GM21367 (cell line): ENCODE measurements at regions not wholly inside any gene's neighbourhood (a gene's known extent, or its start where the extent isn't known, plus 50 kb on each side); places are given as distances from the start of the nearest gene placed in this dataset.

Experiments
- ATAC-seq: cut with Tn5 transposase; IDR thresholded peaks from one replicate; pipeline ENCODE4 v1.9.1; 2021; ENCODE audit not compliant: unreplicated experiment

DNA sequence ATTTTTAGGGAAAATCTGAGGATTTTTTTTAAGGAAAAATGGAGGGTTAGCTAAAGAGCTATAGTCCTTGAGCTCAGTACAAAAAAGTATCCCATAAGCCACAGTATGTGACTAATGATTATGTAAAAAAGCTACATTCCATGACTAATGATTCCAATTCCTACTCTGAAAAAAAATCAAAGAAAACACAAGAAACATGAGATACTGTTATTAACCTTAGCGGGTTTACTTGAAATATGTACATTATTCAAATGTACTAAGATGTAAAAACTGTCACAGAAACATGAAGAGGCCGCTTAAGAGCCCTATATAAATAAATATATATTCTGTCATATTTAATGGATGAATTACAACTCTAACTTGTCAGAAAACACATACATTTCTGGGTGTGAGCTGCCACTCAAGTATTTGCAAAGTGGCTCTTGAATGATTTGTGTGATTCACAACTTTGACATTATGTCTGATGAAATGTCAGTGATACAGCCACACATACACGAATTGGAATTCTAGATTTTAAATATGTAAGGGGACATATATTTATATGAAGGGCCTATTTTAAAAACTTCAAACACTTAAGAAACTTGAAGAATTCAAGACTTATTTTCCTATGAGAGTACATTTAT is 518.7 kb upstream of the SUCLG2 start:
- no peak for ATAC-seq

DNA sequence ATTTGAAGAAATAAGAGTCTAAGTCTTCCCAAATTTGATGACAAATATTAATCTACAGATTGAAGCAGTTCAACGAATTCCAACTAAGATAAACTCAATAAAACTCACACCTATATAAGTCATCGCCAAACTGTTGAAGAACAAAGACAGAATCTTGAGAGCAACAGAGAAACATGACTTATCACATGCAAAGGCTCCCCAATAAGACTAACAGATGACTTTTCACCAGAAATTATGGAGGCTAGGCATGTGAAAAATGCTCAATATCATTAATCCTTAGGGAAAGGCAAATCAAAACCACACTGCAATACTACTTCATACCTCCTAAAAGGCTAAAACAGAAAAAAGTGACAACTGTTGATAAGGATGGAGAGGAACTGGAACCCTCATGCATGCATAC is 517.6 kb upstream of the SUCLG2 start:
- ATAC-seq = no peak

DNA sequence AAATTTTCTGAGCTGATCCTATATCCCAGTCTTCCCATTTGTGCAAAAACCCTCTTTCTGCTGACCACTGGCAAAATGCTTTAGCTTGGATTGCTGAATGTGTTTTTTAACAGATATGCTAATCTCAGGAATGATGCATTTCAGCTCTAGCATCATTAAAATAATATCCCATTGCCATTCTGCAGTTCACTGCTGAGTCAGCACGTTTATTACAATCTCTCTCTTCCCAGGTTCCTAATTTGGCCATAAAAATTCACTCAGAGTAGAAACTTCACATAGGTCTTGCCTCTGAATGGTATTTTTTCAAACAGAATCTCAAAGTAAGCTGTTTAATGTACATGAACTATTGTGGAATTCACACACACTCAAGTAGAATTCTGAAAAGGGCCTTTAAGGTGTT is 509.6 kb upstream of the SUCLG2 start:
- ATAC-seq = no peak

DNA sequence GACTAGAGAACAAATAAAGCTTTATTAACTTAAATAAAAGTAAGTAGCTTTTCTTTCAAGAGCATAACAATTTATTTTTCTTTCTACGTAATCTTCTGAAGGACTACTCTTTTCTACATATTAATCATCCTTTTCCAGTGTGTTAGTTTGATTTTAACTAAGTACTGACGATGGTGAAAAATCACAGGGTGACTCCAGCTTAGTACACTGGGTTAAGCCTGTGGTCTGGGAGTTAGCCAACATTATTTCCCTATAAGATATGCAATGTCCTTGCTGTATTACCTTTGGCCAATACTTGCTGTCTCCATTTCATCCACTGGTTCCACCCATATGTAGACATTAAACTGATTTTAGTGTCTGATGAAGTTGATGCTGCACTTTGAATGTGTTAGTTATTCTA is 508.6 kb upstream of the SUCLG2 start:
- no peak for ATAC-seq

DNA sequence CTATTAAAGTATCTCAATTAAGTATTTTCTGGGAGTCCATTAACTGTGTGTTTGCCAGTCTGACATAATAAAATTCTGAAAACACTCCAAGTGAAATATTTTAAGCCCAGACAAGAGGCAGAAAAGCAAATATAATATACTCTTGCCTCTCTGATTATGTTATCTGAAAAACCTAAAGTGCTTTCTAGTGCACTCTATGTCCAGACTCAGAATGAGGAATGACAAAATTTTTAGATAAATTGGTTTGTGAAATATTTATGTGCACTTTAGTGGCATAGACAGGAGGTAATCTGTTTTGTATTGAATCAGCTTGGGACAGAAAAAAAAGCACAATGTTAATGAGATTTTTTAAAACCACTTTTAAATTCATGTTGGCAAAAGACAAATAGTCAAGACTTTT is 508.2 kb upstream of the SUCLG2 start:
- ATAC-seq = no peak

DNA sequence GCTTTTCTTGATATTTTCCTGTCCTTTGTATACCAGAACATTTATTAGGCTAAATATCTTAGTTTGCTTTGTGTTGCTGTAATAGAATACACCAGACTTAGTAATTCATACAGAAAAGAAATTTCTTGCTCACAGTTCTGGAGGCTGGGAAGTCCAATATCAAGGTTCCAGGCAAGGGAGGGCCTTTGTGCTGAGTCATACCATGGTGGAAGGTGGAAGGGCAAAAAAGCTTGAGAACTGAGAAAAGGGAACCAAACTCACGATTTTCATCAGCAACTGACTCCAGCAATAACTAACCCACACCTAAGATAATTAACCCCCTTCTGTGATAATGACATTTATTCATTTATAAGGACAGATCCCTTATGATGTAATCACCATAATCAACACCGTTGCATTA is 496.9 kb upstream of the SUCLG2 start:
- ATAC-seq = no peak

DNA sequence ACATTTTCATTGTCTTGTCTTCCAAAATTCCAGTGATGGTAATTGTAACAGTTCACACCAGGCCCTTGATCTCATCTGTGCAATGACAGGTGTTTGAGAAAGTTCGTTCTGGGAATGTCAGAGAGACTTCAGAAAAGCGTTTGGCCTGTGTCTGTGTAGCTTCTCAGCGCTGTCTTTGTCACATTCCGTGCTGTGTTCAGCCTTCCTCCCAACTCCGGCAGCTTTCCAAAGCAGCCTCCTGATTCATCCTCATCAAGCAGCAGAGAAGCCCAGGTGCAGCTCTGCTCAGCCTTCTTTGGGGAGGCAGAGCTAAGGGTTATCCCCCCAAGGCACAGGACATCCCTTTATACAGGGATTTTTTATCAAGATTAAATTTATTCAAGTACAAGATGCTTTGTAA is 494.0 kb upstream of the SUCLG2 start:
- no peak for ATAC-seq

DNA sequence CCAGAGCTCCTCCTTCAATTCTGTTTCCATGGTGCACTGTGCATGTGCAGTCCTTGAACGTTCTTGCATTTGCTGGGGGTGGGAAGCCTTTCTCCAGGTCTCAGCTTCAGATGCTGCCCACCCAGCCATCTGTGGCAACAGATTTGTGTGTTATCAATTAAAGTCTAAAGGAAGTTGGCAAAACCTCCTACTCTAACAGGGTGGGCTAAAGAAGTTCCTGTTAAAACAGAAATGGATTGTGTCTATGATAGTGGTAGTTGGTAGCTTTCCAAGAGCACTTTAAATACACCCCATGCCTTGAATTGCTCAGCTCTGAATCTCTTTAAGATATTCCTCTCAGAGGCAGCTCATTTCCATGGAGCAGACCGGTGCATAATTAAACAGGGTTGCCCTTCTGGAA is 488.0 kb upstream of the SUCLG2 start:
- ATAC-seq = no peak

DNA sequence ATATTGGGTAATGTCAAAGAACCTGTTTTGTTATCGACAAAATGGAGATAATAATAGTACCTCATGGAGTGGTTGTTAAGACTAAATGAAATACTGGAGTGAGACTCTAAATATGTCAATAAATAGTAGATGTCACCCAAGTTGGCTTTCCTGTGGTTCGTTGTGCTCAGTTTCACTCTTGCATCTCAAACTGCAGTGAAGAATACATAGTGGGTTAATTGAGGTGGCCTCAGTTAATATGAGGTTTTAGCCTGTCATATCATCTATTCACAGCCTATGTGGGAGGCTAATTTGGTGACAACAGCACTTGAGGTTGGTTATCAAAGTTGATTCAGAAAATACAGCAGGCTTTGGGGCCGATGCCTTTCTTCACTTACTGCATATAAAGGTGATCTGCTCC is 485.5 kb upstream of the SUCLG2 start:
- no peak for ATAC-seq

DNA sequence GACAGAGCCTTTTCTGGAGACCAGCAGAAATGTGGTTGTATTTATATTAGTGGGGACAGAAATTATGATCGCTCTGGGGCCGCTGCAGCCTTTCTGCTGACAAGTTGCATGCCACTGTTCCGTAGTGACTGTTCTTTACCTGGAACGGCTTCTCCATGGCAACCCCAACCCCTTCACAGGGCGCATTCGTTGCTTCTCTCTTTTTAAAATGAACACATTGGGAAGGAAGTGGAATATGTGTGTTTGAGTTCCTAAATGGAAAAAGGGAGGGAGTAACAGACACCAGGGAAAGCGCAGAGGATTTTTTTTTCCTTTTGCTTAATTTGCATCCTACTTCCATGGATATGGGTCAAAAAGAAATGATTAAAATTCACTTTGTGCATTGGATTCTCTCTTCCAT is 482.0 kb upstream of the SUCLG2 start:
- ATAC-seq = no peak

DNA sequence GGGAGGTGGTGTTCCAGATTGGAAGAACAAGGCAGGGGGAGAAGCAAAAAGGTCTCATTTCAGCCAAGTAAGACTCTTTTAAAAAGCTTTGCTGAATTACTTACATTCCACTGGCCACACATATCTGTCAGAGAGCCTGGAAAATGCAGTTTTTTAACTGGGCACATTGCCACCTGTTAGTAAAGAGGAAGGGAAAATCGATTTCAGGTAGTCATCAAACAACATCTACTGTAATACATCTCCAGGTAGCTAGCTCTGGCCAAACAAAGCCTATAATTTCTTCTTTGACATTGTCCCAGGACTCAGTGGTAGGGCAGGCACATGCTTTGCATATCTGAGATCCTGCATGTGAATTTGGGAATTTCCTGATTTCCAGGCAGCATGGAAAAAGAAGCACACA is 480.7 kb upstream of the SUCLG2 start:
- no peak for ATAC-seq

DNA sequence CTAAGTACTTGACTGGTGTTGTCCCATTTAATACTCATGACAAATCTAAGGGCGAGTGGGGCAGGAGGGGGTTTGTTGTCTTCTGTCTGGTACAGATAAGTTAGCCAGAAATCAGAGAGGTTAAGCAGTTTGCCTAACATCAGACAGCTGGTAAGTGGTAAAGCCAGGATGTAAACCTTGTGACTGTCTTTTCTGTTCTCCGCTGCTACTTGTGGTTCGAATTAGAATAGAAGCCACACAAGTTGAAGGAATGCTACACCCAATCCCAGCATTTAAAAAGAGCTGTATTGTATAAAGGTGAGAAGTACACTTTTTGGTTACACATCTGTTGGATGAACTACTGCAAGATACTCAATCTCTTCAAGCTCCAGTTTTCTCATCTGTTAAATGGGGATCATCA is 474.7 kb upstream of the SUCLG2 start:
- ATAC-seq = no peak

DNA sequence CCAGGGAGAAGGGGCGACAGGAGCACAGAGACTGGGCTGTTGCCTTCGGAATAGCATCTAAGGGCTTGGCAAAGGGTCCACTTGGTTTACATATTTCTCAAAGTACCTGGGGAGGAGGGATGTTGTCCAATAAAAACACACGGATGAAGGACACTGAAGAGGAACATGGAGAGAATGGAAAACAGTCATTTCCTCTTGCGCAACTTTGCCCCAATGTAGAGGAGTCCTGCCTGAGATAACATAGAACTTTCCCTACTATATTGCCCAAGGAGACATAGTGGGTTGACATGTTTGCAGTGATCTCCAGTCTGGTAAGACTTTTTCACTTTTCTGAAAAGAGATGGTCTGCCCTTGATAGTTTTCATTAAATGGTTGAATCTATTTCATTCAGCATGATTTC is 468.8 kb upstream of the SUCLG2 start:
- no peak for ATAC-seq

DNA sequence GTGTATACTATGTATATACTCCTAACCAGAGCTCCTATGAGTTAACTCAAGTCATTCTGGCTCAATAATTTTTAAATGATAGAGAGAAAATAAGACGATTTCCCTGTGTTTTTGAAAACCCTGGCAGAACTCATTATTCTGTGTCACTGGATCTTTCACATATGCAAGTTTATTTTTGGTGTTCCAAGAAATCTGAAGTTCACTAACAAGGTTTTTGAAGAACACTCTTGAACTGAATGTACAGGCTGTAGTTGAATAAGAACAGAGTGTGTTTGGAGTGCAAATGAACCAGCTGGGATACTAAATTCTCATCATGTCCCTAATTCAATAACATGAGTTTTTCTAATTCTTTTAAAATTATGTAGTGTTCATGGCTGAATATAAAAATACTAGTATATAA is 466.9 kb upstream of the SUCLG2 start:
- ATAC-seq = no peak

DNA sequence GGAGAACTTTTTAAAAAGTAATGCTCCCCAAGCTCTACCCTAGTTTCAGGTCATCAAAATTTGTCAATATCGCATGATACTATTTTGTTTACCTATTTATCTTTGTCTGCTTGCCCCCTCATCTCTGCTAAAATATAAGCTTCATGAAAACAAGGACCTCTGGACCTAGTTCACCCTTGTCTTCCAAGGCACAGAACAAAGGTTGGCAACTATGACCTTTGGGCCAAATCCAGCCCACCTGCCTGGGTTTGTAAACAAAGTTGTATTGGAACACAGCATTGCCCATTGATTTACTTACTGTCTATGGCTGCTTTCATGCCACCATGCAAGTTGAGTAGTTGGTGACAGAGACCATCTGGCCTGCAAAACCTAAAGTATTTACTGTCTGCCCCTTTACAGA is 462.2 kb upstream of the SUCLG2 start:
- no peak for ATAC-seq

DNA sequence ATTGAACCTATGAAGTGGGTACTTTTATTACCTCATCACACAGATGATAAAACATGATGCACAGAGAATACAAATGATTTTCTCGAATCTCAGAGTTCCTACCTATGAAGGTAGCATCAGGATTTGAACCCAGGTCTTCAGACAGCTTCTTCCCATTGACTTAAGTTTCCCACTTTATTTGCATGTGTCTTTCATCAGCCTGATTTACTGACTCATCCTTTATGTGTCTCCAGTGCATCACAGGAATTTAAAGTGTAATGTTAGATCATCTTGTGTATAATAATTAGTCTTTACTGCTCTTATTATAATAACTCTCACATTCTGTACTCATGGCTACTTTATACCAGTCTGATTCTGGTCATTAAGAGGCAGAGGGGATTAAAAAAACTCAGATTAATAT is 449.4 kb upstream of the SUCLG2 start:
- ATAC-seq = no peak

DNA sequence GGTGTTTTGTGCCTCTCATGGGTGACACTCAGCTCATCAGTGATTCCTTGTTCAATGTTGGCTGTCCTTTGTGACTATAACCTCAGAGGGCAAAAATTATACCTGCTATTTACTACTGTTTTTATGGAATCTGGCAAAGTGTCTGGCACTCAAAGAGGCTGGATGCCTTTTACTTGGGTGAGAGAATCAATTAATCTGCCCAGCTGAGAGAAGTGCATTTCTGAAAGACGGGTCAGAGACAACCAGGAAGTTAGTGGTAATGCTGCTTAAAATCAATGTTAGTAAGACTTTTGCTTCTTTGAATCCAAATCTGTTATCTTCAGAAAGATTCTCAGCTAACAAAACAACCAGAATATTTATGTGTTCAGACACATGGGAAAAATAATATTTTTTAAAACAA is 436.2 kb upstream of the SUCLG2 start:
- ATAC-seq = no peak

DNA sequence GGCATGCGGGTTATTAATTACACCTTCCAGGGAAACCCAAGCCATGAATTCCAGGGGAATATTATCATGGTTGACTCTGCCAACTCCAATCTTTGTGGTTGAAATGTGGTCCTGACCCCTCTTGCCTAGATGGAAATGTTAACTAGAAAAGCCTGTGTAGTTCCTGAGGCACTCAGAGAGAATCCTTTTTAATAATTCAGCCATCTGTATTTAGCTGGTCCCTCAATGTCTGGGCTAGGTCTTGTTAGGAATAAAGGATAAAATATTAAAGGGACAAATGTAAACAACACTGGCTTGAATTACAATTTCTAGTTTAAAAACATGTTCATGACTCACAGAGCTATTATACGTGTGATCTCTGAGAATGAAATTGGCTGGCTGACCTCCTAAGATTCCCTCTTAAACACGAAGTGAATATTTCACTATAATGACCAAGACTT is 435.2 kb upstream of the SUCLG2 start:
- ATAC-seq = no peak

DNA sequence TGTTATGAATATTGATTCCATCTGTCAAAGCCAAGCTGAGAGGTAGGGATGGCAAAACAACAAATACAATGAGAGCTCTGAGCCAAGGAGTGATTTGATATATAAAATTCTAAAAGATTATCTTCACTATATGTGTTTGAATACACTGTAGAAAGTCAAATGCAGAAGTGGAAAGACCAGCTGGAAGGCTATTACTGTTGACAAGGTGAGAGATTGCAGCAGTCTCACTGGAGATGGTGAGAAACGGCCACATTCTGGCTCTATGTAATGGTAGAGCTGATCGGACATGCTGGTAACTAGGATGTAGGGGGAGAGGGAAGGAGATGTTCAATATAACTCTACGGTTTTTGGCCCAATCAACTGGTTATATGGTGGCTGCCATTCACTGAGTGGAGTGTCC is 434.2 kb upstream of the SUCLG2 start:
- no peak for ATAC-seq

DNA sequence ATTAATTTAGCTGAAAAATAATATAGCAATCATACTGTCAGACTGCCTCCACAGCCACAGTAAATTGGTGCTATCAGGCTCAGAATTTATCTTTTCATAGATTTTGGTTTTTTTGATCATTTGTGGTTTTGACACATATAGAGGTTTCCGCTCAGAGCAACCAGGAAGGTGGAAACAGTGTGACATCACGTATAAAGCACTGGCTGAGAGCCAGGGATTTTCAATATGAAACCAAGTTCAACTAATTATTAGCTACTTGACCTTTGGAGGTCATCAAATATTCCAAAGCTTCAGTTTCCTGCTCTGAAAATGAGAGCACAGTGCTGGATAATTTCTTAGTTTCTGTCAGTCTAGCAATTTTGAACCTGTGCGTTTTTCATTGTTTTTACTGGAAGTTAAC is 433.8 kb upstream of the SUCLG2 start:
- ATAC-seq = no peak

DNA sequence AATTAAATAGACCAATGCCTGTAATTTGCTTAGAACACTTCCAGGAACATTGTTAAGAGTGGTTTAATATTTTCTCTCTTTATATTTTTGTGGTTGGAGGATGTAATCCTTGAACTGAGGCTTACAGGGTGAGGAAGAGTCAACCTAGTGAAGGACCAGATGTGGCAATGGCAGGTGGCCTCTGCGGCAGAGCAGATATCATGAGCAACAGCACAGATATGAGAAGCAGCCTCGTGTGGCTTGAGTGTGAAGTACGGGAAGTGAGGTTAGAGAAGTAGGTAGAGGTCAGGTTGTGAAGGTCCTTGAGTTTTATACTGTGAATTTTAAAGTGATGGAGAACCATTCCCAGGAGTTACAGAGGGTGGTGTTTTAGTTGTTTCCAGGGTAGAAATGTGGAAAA is 417.6 kb upstream of the SUCLG2 start:
- no peak for ATAC-seq

DNA sequence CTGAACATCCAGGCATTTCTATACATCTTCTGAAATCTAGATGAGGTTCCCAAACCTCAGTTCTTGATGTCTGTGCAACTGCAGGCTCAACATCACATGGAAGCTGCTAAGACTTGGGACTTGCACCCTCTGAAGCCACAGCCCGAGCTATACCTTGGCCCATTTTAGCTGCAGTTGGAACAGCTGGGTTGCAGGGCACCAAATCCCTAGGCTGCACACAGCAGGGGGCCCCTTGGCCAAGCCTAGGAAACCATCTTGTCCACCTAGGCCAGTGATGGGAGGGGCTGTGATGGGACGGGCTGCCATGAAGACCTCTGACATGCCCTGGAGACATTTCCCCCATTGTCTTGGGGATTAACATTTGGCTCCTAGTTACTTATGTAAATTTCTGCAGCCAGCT is 415.8 kb upstream of the SUCLG2 start:
- no peak for ATAC-seq

DNA sequence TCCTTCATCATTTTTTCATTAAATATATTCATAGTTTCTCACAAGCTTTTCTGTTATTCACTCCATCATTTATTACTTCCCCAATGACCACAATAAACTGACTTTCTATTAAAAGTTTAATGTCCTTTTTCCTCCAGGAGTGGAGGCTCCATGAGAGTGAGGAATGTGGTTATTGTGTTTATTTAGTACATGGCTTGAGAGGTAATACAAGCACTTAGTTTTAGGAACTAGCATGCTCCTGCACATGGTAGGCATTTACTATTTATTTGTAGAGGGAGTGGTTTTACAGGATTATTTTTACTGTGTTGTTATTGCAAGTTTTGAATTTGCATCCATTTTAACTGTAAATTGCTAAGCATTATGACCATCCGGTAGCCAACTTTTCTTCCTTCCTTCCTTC is 412.9 kb upstream of the SUCLG2 start:
- ATAC-seq = no peak

DNA sequence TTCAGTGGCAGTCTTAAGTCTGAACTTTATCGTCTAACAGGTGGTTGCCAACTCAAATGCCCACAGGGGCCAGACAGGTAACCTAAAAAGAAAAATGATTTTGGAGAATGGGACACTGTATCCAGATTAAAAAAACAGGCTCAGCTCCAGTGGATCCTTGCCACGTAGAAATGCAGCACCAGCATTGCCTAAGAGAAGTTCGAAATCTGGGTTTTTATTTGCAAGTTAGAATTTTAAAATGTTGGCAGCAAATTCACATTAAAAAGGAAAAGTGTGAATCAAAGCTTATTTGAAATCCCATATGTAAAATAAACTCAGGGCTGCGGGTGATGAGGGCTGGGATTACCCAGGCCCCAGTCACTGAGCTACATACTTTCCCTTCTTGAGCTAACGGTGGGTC is 408.5 kb upstream of the SUCLG2 start:
- ATAC-seq = no peak
